HCT116 (cell line): ENCODE measurements at regions not wholly inside any gene's neighbourhood (a gene's known extent, or its start where the extent isn't known, plus 50 kb on each side); places are given as distances from the start of the nearest gene placed in this dataset.
"Not testable (repeated sequence)": the region's sequence is repeated elsewhere in the genome, so short reads cannot be mapped to it uniquely, and the experiment has no call there.

Experiments used
- ATF3 ChIP-seq: IDR thresholded peaks from 2 replicates; pipeline ENCODE4 v1.6.1; 2012
- CEBPB ChIP-seq: IDR thresholded peaks from 2 replicates; pipeline ENCODE4 v1.6.1; 2012; ENCODE audit warnings: low read depth
- CTCF ChIP-seq, 3 experiments: fragments of 200-600 bp in 1 of 3; sonication (generic) in 1 of 3; IDR thresholded peaks in 2 of 3; conservative IDR thresholded peaks in 1 of 3; 2 replicates each; pipeline ENCODE4 v1.5.1; 2012 to 2017; ENCODE audit warnings: low read depth in 2 of 3, low read length in 2 of 3, antibody characterized with exemption in 1 of 3, borderline replicate concordance in 1 of 3, control low read depth in 1 of 3, mild to moderate bottlenecking in 1 of 3, mixed read lengths in 1 of 3, mixed run types in 1 of 3, moderate library complexity in 1 of 3; ENCODE audit not compliant: insufficient read depth in 1 of 3
- EZH2 ChIP-seq: fragments of 200-600 bp; sonication (generic); IDR thresholded peaks from 2 replicates; pipeline ENCODE4 v1.6.1; 2017; ENCODE audit warnings: antibody characterized with exemption, mixed run types
- EZH2phosphoT487 ChIP-seq: fragments of 200-600 bp; IDR thresholded peaks from 2 replicates; pipeline ENCODE4 v1.6.1; 2018; ENCODE audit warnings: antibody characterized with exemption, borderline replicate concordance
- POLR2A ChIP-seq: IDR thresholded peaks from 2 replicates; pipeline ENCODE4 v1.7.0; 2011; ENCODE audit warnings: borderline replicate concordance; ENCODE audit not compliant: insufficient read depth, insufficient read length; ENCODE audit errors: extremely low read depth
- POLR2AphosphoS5 ChIP-seq: IDR thresholded peaks from 2 replicates; pipeline ENCODE4 v1.6.1; 2011; ENCODE audit warnings: mild to moderate bottlenecking, low read depth, low read length, moderate library complexity
- REST ChIP-seq: IDR thresholded peaks from 2 replicates; pipeline ENCODE4 v1.6.1; 2012; ENCODE audit warnings: low read depth
- SIN3A ChIP-seq: IDR thresholded peaks from 2 replicates; pipeline ENCODE4 v1.6.1; 2012; ENCODE audit warnings: low read depth
- SP1 ChIP-seq: IDR thresholded peaks from 2 replicates; pipeline ENCODE4 v1.6.1; 2012; ENCODE audit warnings: low read depth
- YY1 ChIP-seq: IDR thresholded peaks from 2 replicates; pipeline ENCODE4 v1.6.1; 2011; ENCODE audit warnings: low read length, low read depth, moderate library complexity, mild to moderate bottlenecking; ENCODE audit not compliant: insufficient replicate concordance; ENCODE audit errors: extremely low read depth
- ZFX ChIP-seq: fragments of 450-650 bp; IDR thresholded peaks from 2 replicates; pipeline ENCODE4 v1.6.1; 2017
- ZNF274 ChIP-seq: fragments of 200-500 bp; sonication (Bioruptor generic); IDR thresholded peaks from 2 replicates; pipeline ENCODE4 v1.6.1; 2014; ENCODE audit warnings: mild to moderate bottlenecking, low read depth, low read length, inconsistent platforms

- not testable (repeated sequence) for TF ChIP-seq SP1; CTCF (IDR thresholded peaks at IDR 0.05 in 2 of 3, conservative IDR thresholded peaks at IDR 0.05 in 1 of 3; ENCODE audit: borderline replicate concordance in 1 of 3, insufficient read depth in 1 of 3, low read depth in 2 of 3, low read length in 2 of 3); SIN3A; ZNF274; EZH2phosphoT487; POLR2AphosphoS5; EZH2; POLR2A; REST; YY1; ZFX; ATF3; CEBPB
Observed at GRCh38 chr17:34039759-34040555, 215.1 kb upstream of the CCL2 start.
